Stimulated activated naive CD8-positive, alpha-beta T cell treated with anti-CD3 and anti-CD28 coated beads, Interleukin-15, Interleukin-2, amounts not matched to agents 100 ng/mL and 50 ng/mL, for 24 hours (primary cell): ENCODE measurements at regions not wholly inside any gene's neighbourhood (a gene's known extent, or its start where the extent isn't known, plus 50 kb on each side); places are given as distances from the start of the nearest gene placed in this dataset.

Experiments used
- H3K27ac Mint-ChIP-seq: one replicate; pipeline ENCODE4 v1.8.0; 2021; ENCODE audit warnings: mild to moderate bottlenecking, mixed read lengths
- H3K27me3 Mint-ChIP-seq: one replicate; pipeline ENCODE4 v1.8.0; 2021; ENCODE audit warnings: mixed read lengths
- H3K36me3 Mint-ChIP-seq: one replicate; pipeline ENCODE4 v1.8.0; 2021; ENCODE audit warnings: low read depth, mixed read lengths
- H3K4me1 Mint-ChIP-seq: one replicate; pipeline ENCODE4 v1.8.0; 2021; ENCODE audit warnings: low read depth, mixed read lengths
- H3K4me3 Mint-ChIP-seq: one replicate; pipeline ENCODE4 v1.8.0; 2021; ENCODE audit warnings: mild to moderate bottlenecking, mixed read lengths
- H3K9me3 Mint-ChIP-seq: one replicate; pipeline ENCODE4 v1.8.0; 2021; ENCODE audit warnings: mixed read lengths

DNA sequence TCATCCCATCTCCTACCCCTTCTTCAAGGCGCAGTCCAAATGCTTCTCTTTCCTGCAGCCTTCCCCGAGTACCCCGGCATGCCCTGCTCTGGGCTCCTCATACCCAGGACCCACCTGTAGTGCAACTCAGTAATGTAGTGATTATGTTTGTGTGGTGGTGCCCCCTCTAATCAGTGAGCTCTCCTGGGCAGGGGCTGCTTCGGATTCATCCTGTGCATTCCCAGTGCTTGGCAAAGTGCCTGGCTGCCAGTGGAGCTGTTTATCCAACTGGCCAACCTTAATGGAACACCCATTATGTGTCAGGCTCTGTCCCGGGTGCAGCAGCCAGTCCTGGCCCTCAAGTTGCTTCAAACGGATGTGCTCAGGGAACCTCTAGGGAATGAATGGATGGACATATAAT lies 174.4 kb upstream of the LINGO1 start:
- H3K4me1 Mint-ChIP-seq: no peaks in the 10 kb centered on the region
- no peaks in the 10 kb centered on the region for H3K36me3 Mint-ChIP-seq
- no peak overlapping the region for H3K4me3 Mint-ChIP-seq
- H3K9me3 Mint-ChIP-seq: no peaks in the 10 kb centered on the region
- no peaks in the 10 kb centered on the region for H3K27me3 Mint-ChIP-seq
- H3K27ac Mint-ChIP-seq: no peak overlapping the region

GRCh38 chr15:77804210-77804609 lies 171.5 kb upstream of the LINGO1 start:
- H3K27me3 Mint-ChIP-seq: no peaks in the 10 kb centered on the region
- H3K4me3 Mint-ChIP-seq: no peak overlapping the region
- H3K36me3 Mint-ChIP-seq: no peaks in the 10 kb centered on the region
- H3K9me3 Mint-ChIP-seq: no peaks in the 10 kb centered on the region
- H3K27ac Mint-ChIP-seq: no peak overlapping the region
- no peaks in the 10 kb centered on the region for H3K4me1 Mint-ChIP-seq

GRCh38 chr15:77803487-77803886 lies 170.8 kb upstream of the LINGO1 start:
- Mint-ChIP-seq H3K4me3 (no peak overlapping the region), H3K27me3 (no peaks in the 10 kb centered on the region), H3K4me1 (no peaks in the 10 kb centered on the region), H3K9me3 (no peaks in the 10 kb centered on the region), H3K27ac (no peak overlapping the region), H3K36me3 (no peaks in the 10 kb centered on the region)

- Mint-ChIP-seq H3K27me3 (no peaks in the 10 kb centered on the region), H3K4me3 (no peak overlapping the region), H3K4me1 (no peaks in the 10 kb centered on the region), H3K9me3 (no peaks in the 10 kb centered on the region), H3K27ac (no peak overlapping the region), H3K36me3 (no peaks in the 10 kb centered on the region)
These were observed 167.6 kb upstream of the LINGO1 start for GRCh38 chr15:77800305-77800704.

- no peak overlapping the region for H3K4me3 Mint-ChIP-seq
- H3K27me3 Mint-ChIP-seq: no peaks in the 10 kb centered on the region
- H3K4me1 Mint-ChIP-seq: no peaks in the 10 kb centered on the region
- no peaks in the 10 kb centered on the region for H3K36me3 Mint-ChIP-seq
- no peak overlapping the region for H3K27ac Mint-ChIP-seq
- no peaks in the 10 kb centered on the region for H3K9me3 Mint-ChIP-seq
These were observed 166.1 kb upstream of the LINGO1 start for GRCh38 chr15:77798847-77799246.

GRCh38 chr15:77798151-77798835 lies 165.6 kb upstream of the LINGO1 start:
- no peaks in the 10 kb centered on the region for H3K27me3 Mint-ChIP-seq
- no peak overlapping the region for H3K27ac Mint-ChIP-seq
- no peaks in the 10 kb centered on the region for H3K4me1 Mint-ChIP-seq
- no peak overlapping the region for H3K4me3 Mint-ChIP-seq
- H3K36me3 Mint-ChIP-seq: no peaks in the 10 kb centered on the region
- no peaks in the 10 kb centered on the region for H3K9me3 Mint-ChIP-seq

DNA sequence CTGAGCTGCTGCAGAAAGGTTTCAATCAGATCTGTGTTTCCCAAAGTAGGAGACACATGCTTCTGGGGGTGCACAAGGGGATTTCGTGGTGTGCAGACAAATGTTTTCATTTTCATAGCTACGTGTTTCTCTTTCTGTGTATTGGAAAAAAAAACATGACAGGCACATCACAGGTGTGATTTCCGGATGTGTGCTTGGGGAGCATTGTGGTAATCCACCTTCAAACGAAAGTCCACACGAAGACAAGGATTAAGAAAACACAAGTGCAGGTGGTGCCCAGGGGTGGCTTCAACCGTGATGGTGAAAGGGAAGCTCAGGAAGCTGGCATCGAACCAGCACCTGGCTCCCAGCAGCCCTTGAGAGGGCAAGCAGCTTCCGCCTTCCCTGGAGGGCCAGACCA lies 164.6 kb upstream of the LINGO1 start:
- Mint-ChIP-seq H3K4me3 (no peak overlapping the region), H3K4me1 (no peaks in the 10 kb centered on the region), H3K9me3 (no peaks in the 10 kb centered on the region), H3K36me3 (no peaks in the 10 kb centered on the region), H3K27ac (no peak overlapping the region), H3K27me3 (no peaks in the 10 kb centered on the region)

DNA sequence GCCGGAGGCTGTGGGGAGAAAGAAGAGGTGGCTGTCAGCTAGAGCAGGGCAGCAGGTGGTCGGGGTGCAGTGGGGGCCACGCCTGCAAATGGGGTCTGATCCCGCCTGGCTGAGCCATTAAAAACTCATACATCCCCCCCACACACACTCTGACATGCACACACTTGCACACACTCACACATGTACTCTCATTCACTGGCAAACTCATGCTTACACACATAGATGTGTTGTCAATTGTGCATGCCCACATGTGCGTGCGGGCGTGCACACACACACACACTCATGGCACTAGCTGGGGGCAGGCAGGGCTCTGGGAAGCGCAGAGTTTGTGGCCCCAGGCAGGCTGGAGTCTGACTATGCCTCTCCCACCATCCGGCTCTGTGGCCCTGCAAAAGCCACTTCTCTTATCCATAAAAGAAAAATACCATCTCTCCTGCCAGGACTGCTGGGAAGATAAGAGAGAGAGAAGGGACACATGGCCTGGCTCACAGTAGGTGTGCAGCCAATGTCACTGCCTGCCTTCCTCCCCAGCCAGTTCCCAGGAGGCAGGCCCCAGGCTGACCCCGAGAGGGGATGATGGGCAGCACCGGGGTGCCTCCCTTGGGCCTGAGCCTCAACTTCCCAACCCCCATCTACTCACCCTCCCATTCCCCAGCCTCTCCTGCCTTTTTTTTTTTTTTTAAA lies 163.5 kb upstream of the LINGO1 start:
- Mint-ChIP-seq H3K36me3 (no peaks in the 10 kb centered on the region), H3K4me3 (no peak overlapping the region), H3K27ac (no peak overlapping the region), H3K27me3 (no peaks in the 10 kb centered on the region), H3K9me3 (no peaks in the 10 kb centered on the region), H3K4me1 (no peaks in the 10 kb centered on the region)

GRCh38 chr15:77795446-77795845 lies 162.7 kb upstream of the LINGO1 start:
- H3K4me3 Mint-ChIP-seq: no peak overlapping the region
- no peaks in the 10 kb centered on the region for H3K4me1 Mint-ChIP-seq
- H3K27ac Mint-ChIP-seq: no peak overlapping the region
- H3K9me3 Mint-ChIP-seq: no peaks in the 10 kb centered on the region
- H3K36me3 Mint-ChIP-seq: no peaks in the 10 kb centered on the region
- no peaks in the 10 kb centered on the region for H3K27me3 Mint-ChIP-seq

- Mint-ChIP-seq H3K4me3 (no peak overlapping the region), H3K36me3 (no peaks in the 10 kb centered on the region), H3K27ac (no peak overlapping the region), H3K27me3 (no peaks in the 10 kb centered on the region), H3K4me1 (no peaks in the 10 kb centered on the region), H3K9me3 (no peaks in the 10 kb centered on the region)
These were observed 159.2 kb upstream of the LINGO1 start for GRCh38 chr15:77791941-77792340.

DNA sequence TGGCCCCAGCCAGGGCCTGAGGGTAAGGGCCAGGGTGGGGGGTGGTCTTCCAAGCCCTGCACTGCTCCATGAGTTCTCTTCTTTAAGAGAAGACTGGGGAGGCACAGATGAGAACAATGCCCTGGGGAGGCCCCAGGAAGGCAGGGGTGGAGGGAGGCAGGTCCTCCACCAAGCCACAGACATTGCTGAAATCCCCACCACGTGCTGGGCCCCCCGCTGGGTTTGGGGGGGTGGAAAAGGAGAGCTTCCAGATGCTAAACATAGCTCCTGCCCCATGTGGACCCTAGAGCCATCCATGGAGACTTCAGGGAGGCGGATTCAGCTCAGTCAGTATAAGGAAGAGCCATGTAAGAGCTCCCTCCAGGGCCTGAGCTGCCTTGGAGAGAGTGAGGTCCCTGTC lies 157.8 kb upstream of the LINGO1 start:
- H3K4me1 Mint-ChIP-seq: no peaks in the 10 kb centered on the region
- no peaks in the 10 kb centered on the region for H3K27me3 Mint-ChIP-seq
- no peaks in the 10 kb centered on the region for H3K36me3 Mint-ChIP-seq
- no peak overlapping the region for H3K27ac Mint-ChIP-seq
- no peak overlapping the region for H3K4me3 Mint-ChIP-seq
- no peaks in the 10 kb centered on the region for H3K9me3 Mint-ChIP-seq

DNA sequence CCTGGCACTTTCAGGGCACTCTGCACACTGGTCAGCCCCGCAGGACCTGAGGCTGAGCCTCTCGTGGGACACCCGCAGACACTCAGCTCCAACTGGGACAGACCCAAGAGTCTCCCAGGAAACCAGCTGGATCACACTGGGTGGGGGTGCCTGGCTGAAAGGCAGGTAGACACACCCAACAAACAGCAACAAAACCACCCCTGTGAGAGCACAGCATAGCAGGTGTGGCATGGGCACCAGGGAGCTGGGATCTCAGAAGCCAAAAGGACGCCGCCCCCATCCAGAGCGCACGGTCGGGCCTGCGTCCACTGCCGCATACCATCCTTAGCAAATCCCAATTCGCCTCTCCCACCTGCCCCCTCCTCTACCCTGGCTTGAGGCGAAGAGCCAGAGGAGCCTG lies 154.2 kb upstream of the LINGO1 start:
- Mint-ChIP-seq H3K4me1 (no peaks in the 10 kb centered on the region), H3K27ac (no peak overlapping the region), H3K36me3 (no peaks in the 10 kb centered on the region), H3K27me3 (peaks cover 4% of the 10 kb centered on the region), H3K4me3 (no peak overlapping the region), H3K9me3 (no peaks in the 10 kb centered on the region)

DNA sequence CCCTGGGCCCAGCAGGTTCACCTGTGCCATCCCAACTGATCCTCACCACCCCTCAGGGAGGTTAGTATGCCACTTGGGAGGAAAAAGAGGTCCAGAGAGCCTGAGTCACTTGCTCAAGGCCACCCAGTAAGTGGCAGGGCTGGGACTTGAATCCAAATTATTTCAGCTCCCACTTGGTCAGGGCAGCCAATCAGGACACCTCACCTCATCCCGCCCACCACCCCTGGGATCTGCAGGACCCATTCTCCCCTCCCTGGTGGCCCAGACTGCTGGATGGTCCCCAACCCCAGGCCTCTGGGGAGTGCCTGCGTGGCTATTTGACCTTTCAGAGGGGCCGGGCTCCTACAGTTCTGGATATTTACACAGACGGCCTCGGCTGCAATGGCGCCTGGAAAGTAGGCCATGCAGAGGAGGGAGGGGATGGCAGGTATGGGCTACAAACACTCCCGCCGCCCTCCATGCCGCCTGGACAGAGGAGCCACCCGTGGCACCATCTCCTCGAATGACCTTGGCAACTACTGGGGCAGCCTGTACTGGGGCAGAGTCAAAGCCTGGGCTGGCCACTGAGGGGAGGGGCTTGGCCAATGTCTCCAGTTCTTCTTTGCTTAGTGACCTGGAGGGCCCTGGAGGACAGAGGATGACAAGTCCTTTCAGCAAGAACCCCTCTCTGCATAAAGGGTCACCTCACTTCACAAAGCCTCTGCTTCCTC lies 153.6 kb upstream of the LINGO1 start:
- Mint-ChIP-seq H3K9me3 (no peaks in the 10 kb centered on the region), H3K27me3 (peaks cover 4% of the 10 kb centered on the region), H3K27ac (no peak overlapping the region), H3K4me3 (no peak overlapping the region), H3K4me1 (no peaks in the 10 kb centered on the region), H3K36me3 (no peaks in the 10 kb centered on the region)

- H3K36me3 Mint-ChIP-seq: no peaks in the 10 kb centered on the region
- no peaks in the 10 kb centered on the region for H3K4me1 Mint-ChIP-seq
- peaks cover 4% of the 10 kb centered on the region for H3K27me3 Mint-ChIP-seq
- no peak overlapping the region for H3K4me3 Mint-ChIP-seq
- H3K9me3 Mint-ChIP-seq: no peaks in the 10 kb centered on the region
- H3K27ac Mint-ChIP-seq: no peak overlapping the region
These were observed 151.9 kb upstream of the LINGO1 start for GRCh38 chr15:77784361-77785292.

GRCh38 chr15:77783636-77784035 lies 150.9 kb upstream of the LINGO1 start:
- Mint-ChIP-seq H3K4me1 (no peaks in the 10 kb centered on the region), H3K9me3 (no peaks in the 10 kb centered on the region), H3K27ac (no peak overlapping the region), H3K4me3 (no peak overlapping the region), H3K27me3 (peaks cover 4% of the 10 kb centered on the region), H3K36me3 (no peaks in the 10 kb centered on the region)
